ENCODE measurements at regions not wholly inside any gene's neighbourhood (a gene's known extent, or its start where the extent isn't known, plus 50 kb on each side); places are given as distances from the start of the nearest gene placed in this dataset.

DNA sequence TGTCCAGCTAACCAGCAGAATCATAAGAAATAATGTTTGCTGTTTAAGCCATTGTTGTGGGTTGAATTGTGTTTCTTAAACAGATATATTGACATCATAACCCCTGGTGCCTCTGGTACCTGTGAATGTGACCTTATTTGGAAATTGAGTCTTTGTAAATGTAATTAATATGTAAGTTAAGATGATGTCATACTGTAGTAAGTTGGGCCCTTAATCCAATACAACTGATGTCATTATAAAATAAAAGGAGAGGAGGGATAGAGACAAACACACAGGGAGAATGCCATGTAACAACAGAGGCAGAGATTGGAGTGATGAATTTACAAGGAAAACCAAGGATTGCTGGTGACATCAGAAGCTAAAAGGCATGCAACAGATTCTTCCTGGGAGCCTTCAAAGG lies 141.4 kb downstream of the ZIC3 start:
- TF ChIP-seq, protein P1, sequence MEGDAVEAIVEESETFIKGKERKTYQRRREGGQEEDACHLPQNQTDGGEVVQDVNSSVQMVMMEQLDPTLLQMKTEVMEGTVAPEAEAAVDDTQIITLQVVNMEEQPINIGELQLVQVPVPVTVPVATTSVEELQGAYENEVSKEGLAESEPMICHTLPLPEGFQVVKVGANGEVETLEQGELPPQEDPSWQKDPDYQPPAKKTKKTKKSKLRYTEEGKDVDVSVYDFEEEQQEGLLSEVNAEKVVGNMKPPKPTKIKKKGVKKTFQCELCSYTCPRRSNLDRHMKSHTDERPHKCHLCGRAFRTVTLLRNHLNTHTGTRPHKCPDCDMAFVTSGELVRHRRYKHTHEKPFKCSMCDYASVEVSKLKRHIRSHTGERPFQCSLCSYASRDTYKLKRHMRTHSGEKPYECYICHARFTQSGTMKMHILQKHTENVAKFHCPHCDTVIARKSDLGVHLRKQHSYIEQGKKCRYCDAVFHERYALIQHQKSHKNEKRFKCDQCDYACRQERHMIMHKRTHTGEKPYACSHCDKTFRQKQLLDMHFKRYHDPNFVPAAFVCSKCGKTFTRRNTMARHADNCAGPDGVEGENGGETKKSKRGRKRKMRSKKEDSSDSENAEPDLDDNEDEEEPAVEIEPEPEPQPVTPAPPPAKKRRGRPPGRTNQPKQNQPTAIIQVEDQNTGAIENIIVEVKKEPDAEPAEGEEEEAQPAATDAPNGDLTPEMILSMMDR (IDR thresholded peaks at IDR 0.05; ENCODE audit: extremely low read depth, insufficient read depth, missing control alignments), result no peak
- in situ Hi-C loops (cut with MboI; ENCODE audit: low pct_unique_long_range_greater_than_20kb, low sequenced_read_pairs, unreplicated experiment), result no loop called here
- no peak for DNase-seq (ENCODE audit: low spot score)

DNA sequence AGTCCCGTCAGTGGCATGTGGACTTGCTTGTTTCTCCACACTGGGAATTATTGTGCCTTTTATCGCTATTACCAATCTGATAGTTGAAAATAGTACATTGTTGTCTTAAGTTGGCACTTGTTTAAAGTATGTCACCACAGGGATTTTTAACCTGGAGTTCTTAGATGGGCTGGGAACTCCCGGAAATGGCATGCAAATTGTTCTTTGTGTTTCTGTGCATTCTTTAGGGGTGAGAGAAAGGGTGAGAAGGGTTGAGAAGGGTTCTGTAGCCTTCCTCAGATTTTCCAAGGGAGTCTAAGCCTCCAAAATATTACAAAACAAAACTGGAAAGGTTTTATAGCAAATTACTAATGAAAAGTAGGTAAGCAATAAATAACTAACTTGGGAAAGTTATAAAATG lies 176.9 kb downstream of the ZIC3 start:
- in situ Hi-C loops (cut with MboI; ENCODE audit: low pct_unique_long_range_greater_than_20kb, low sequenced_read_pairs, unreplicated experiment), result no loop called here
- DNase-seq (ENCODE audit: low spot score), result no peak
- TF ChIP-seq, protein P1 (IDR thresholded peaks at IDR 0.05; ENCODE audit: extremely low read depth, insufficient read depth, missing control alignments), result no peak

GRCh38 chrX:137743414-137743813 lies 177.5 kb downstream of the ZIC3 start:
- no peak for DNase-seq (ENCODE audit: low spot score)
- in situ Hi-C loops (cut with MboI; ENCODE audit: low pct_unique_long_range_greater_than_20kb, low sequenced_read_pairs, unreplicated experiment), result no loop called here
- TF ChIP-seq, protein P1 (IDR thresholded peaks at IDR 0.05; ENCODE audit: extremely low read depth, insufficient read depth, missing control alignments), result no peak

DNA sequence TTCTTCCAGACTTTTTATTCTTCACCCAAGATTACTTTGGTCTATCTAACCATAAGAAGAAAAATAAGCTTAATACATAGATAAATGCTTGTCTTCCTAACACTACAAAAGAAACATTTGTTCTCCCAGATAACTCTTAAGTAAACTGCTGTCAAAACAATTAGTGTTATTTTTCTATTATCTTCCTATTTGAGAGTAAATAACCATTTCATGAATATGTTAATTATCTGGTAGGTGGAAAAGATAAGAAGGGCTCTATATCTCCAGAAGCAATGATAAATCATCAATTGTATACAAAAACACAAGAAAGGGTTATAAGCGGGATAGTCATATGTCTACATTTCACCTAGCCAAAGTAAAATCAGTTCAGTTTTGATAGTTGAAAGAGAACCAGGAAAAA lies 180.4 kb downstream of the ZIC3 start:
- in situ Hi-C loops (cut with MboI; ENCODE audit: low pct_unique_long_range_greater_than_20kb, low sequenced_read_pairs, unreplicated experiment), result no loop called here
- DNase-seq (ENCODE audit: low spot score), result no peak

DNA sequence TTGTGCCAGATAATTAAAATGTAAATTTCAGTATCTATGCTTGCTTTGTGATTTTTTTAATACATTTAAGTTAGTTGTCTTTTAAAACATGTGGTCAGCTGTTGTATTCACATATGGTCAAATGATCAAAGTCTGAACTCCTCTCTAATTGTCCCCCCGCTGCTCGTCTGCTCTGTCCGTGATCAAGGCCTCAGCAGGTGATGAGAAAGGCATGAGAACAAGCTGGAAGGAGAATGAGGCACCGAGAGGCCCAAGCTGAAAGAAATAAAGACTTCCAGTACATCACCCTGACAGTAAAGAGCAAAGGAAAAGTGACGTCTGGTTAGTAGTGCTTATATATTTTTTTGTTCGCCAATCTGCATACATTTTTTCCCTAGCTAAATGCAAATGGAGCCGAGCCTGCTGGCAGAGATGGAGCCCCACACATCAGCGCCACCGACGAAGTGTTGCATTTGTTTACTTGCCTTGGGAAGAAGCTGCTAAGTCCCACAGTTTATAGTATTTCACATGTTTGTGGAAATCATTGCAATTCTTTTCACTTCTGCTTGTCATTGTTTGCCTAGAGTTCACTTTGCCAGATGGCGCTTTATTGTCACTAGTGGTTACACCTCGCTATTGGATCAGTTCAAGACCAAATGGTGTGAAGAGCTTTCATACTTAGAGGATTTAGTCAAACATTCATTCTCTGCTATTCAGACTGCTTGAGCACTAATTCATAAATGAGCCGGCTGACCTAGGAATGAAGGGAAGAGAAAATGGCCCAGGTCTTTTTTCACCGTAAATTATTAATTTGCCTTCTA lies 181.5 kb downstream of the ZIC3 start:
- no peak for DNase-seq (ENCODE audit: low spot score)
- in situ Hi-C loops (cut with MboI; ENCODE audit: low pct_unique_long_range_greater_than_20kb, low sequenced_read_pairs, unreplicated experiment), result no loop called here

More for the DNA sequence above, 180.4 kb downstream of the ZIC3 start:
- TF ChIP-seq, protein P1 (IDR thresholded peaks at IDR 0.05; ENCODE audit: extremely low read depth, insufficient read depth, missing control alignments), result no peak

DNA sequence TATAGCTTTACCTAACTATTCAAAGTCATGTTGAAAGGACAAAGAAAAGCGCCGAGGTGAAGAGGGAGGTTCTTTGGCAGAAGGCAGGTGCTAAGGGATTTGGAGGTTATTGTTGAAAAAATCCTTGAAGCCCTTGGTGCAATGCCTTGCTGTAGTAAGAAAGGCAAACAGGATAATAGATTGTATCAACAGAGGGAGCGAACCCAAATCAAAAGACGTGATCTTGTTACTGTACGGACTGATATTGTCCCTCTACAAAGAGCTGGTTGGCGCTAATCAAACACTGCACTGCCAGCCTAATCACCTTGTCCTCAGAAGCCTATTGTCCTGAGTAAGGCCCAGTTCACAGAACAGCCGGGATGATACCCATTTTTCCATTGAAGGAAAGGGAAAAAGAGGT lies 182.9 kb downstream of the ZIC3 start:
- DNase-seq (ENCODE audit: low spot score), result no peak
- in situ Hi-C loops (cut with MboI; ENCODE audit: low pct_unique_long_range_greater_than_20kb, low sequenced_read_pairs, unreplicated experiment), result no loop called here
- TF ChIP-seq, protein P1 (IDR thresholded peaks at IDR 0.05; ENCODE audit: extremely low read depth, insufficient read depth, missing control alignments), result no peak

More for the DNA sequence above, 181.5 kb downstream of the ZIC3 start:
- TF ChIP-seq, protein P1 (IDR thresholded peaks at IDR 0.05; ENCODE audit: extremely low read depth, insufficient read depth, missing control alignments), result no peak
